ENCODE measurements at regions not wholly inside any gene's neighbourhood (a gene's known extent, or its start where the extent isn't known, plus 50 kb on each side); places are given as distances from the start of the nearest gene placed in this dataset.

GRCh38 chr5:3432135-3432534 is 163.5 kb upstream of the IRX1 start:
- H3K27ac Mint-ChIP-seq = no peak overlapping the region
- peaks cover 71% of the 10 kb centered on the region for H3K27me3 Mint-ChIP-seq
- H3K4me1 Mint-ChIP-seq (ENCODE audit: unreplicated experiment) = peaks cover 13% of the 10 kb centered on the region
- no peak for DNase-seq (ENCODE audit: extremely low spot score, unreplicated experiment)
- H3K4me3 Mint-ChIP-seq = no peak overlapping the region
- no peak for TF ChIP-seq CTCF (conservative IDR thresholded peaks at IDR 0.05)
- no peaks in the 10 kb centered on the region for H3K9me3 Mint-ChIP-seq
- no peaks in the 10 kb centered on the region for H3K36me3 Mint-ChIP-seq

- no peaks in the 10 kb centered on the region for H3K9me3 Mint-ChIP-seq
- H3K4me3 Mint-ChIP-seq = no peak overlapping the region
- peaks cover 72% of the 10 kb centered on the region for H3K27me3 Mint-ChIP-seq
- no peak for TF ChIP-seq CTCF (conservative IDR thresholded peaks at IDR 0.05)
- no peaks in the 10 kb centered on the region for H3K36me3 Mint-ChIP-seq
- H3K27ac Mint-ChIP-seq = no peak overlapping the region
- no peak for DNase-seq (ENCODE audit: extremely low spot score, unreplicated experiment)
- H3K4me1 Mint-ChIP-seq (ENCODE audit: unreplicated experiment) = peaks cover 13% of the 10 kb centered on the region
These were observed 164.9 kb upstream of the IRX1 start for GRCh38 chr5:3430691-3431090.

DNA sequence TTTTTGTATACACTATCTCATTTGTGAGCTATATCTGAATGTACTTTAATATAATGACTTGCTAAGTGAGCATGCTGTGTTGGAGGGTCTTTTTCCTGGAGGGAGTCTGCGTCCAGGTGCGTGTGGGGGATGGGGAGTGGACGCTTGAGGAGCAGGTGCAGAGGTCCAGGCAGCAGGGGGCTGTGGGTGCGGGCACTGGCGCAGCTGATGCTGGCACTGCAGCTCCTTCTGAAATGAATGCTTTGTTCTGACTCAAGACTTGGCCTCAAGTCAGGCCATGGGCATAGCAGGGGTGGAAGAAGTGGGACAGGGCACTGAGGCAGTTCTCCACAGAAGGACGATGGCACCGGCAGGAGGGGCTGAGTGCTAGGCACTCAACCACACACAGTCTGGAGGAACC is 165.7 kb upstream of the IRX1 start:
- H3K27ac Mint-ChIP-seq = no peak overlapping the region
- no peak for TF ChIP-seq CTCF (conservative IDR thresholded peaks at IDR 0.05)
- no peak overlapping the region for H3K4me3 Mint-ChIP-seq
- peaks cover 71% of the 10 kb centered on the region for H3K27me3 Mint-ChIP-seq
- no peaks in the 10 kb centered on the region for H3K36me3 Mint-ChIP-seq
- H3K9me3 Mint-ChIP-seq = no peaks in the 10 kb centered on the region
- H3K4me1 Mint-ChIP-seq (ENCODE audit: unreplicated experiment) = peaks cover 13% of the 10 kb centered on the region
- DNase-seq (ENCODE audit: extremely low spot score, unreplicated experiment) = no peak

DNA sequence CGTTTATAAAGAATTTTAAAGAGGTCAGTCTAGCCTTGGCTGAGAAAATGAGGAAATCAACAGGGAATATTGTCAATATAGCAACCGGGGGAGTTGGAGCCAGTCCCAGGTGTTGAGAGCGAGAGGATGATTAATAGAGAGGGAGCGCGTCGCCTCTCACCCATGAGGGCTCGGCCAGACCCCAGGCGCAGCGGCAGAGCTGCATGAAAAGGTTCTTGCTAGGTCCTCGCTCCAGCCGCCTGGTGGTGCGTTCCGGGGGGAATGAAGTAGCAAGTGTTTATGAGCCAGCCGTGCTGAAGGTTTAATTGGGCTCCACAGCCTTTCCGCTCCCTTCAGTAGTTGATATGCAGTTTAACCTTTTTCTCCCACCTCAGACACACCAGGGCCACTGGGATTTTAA is 167.3 kb upstream of the IRX1 start:
- peaks cover 13% of the 10 kb centered on the region for H3K4me1 Mint-ChIP-seq (ENCODE audit: unreplicated experiment)
- H3K36me3 Mint-ChIP-seq = no peaks in the 10 kb centered on the region
- peak; percentile 30 for TF ChIP-seq CTCF (conservative IDR thresholded peaks at IDR 0.05)
- peaks cover 57% of the 10 kb centered on the region for H3K27me3 Mint-ChIP-seq
- H3K9me3 Mint-ChIP-seq = peaks cover 6% of the 10 kb centered on the region
- H3K4me3 Mint-ChIP-seq = no peak overlapping the region
- no peak for DNase-seq (ENCODE audit: extremely low spot score, unreplicated experiment)
- no peak overlapping the region for H3K27ac Mint-ChIP-seq

- DNase-seq (ENCODE audit: extremely low spot score, unreplicated experiment) = no peak
- no peak for TF ChIP-seq CTCF (conservative IDR thresholded peaks at IDR 0.05)
- peaks cover 6% of the 10 kb centered on the region for H3K4me1 Mint-ChIP-seq (ENCODE audit: unreplicated experiment)
- H3K36me3 Mint-ChIP-seq = no peaks in the 10 kb centered on the region
- H3K27ac Mint-ChIP-seq = no peak overlapping the region
- H3K27me3 Mint-ChIP-seq = peaks cover 30% of the 10 kb centered on the region
- no peak overlapping the region for H3K4me3 Mint-ChIP-seq
- H3K9me3 Mint-ChIP-seq = peaks cover 6% of the 10 kb centered on the region
These were observed 170.7 kb upstream of the IRX1 start for GRCh38 chr5:3424946-3425345.

- no peak for TF ChIP-seq CTCF (conservative IDR thresholded peaks at IDR 0.05)
- H3K4me1 Mint-ChIP-seq (ENCODE audit: unreplicated experiment) = no peaks in the 10 kb centered on the region
- no peaks in the 10 kb centered on the region for H3K9me3 Mint-ChIP-seq
- no peak for DNase-seq (ENCODE audit: extremely low spot score, unreplicated experiment)
- H3K27ac Mint-ChIP-seq = no peak overlapping the region
- H3K36me3 Mint-ChIP-seq = no peaks in the 10 kb centered on the region
- H3K27me3 Mint-ChIP-seq = peaks cover 7% of the 10 kb centered on the region
- no peak overlapping the region for H3K4me3 Mint-ChIP-seq
These were observed 178.2 kb upstream of the IRX1 start for GRCh38 chr5:3417376-3417943.

Data from type B pancreatic cell (in vitro differentiated cells).